Peyer's patch (tissue), 4 donors: ENCODE measurements at regions not wholly inside any gene's neighbourhood (a gene's known extent, or its start where the extent isn't known, plus 50 kb on each side); places are given as distances from the start of the nearest gene placed in this dataset.

Experiments used
- CTCF ChIP-seq, 6 experiments: fragments of 450-650 bp in 4 of 6; fragments of 200-600 bp in 2 of 6; sonication (generic) in 1 of 6; IDR thresholded peaks; one replicate each; pipeline ENCODE4 v1.5.1; 2017 to 2019; ENCODE audit warnings: antibody characterized with exemption in 6 of 6, mild to moderate bottlenecking in 3 of 6, moderate library complexity in 1 of 6
- POLR2A ChIP-seq, 2 donors: fragments of 450-650 bp; IDR thresholded peaks; one replicate each; pipeline ENCODE4 v1.5.1; 2017; ENCODE audit warnings: antibody characterized with exemption in 2 of 2, mild to moderate bottlenecking in 2 of 2, moderate library complexity in 2 of 2

GRCh38 chr6:23199541-23199940 lies 630.2 kb downstream of the HDGFL1 start:
- TF ChIP-seq CTCF (IDR thresholded peaks at IDR 0.05) (no peak), POLR2A (IDR thresholded peaks at IDR 0.05) (no peak)
